Heart left ventricle (tissue), 13 donors: ENCODE measurements at regions not wholly inside any gene's neighbourhood (a gene's known extent, or its start where the extent isn't known, plus 50 kb on each side); places are given as distances from the start of the nearest gene placed in this dataset.

Experiments used
- CTCF ChIP-seq, 12 donors: fragments of 200-600 bp; sonication (generic) in 4 of 12; IDR thresholded peaks; one replicate each; pipeline versions ENCODE4 v1.5.0 to v1.8.0; 2018 to 2022; ENCODE audit warnings: antibody characterized with exemption in 12 of 12, mild to moderate bottlenecking in 5 of 12
- POLR2A ChIP-seq, 2 donors: fragments of 450-650 bp; IDR thresholded peaks; one replicate each; pipeline ENCODE4 v1.6.1; 2017; ENCODE audit warnings: antibody characterized with exemption in 2 of 2, mild to moderate bottlenecking in 2 of 2, moderate library complexity in 2 of 2
- donor health status: ischemic (EF 13 %, LVEDD 7.1; RV severe dilation, severe dysfunction).
- donor health status: DM: no; HTN: yes; CAD: no.
- donor health status: DM: no; HTN: no; CAD: no.
- donor health status: ischemic (EF 25% LVEDD 6.9; RV normal size, moderate dysfunction).
- donor health status: ischemic (EF 25% LVEDD 5.7; RV mildly dilated, moderate dysfunction).
- donor health status: ischemic (EF 35%, LVEDD 5.7; RV mildly dilated, moderate dysfunction).
- donor health status: nonischemic (EF 11% LVEDD 7.7; RV severe dilation, severe dysfunction).
- donor health status: DM: yes; HTN: yes; CAD: no.
- donor health status: PGD.
- donor health status: ischemic (EF 29% LVEDD 5.4; RV normal size, mild dysfunction).
- donor health status: nonischemic (EF 23%, LVEDD 6.1; RV moderate dilation, normal function).

- no peak for TF ChIP-seq CTCF (IDR thresholded peaks at IDR 0.05)
- TF ChIP-seq POLR2A (IDR thresholded peaks at IDR 0.05), result no peak
Observed at GRCh38 chr11:97717922-97718321, 1302.8 kb upstream of the CNTN5 start.
